ENCODE measurements at regions not wholly inside any gene's neighbourhood (a gene's known extent, or its start where the extent isn't known, plus 50 kb on each side); places are given as distances from the start of the nearest gene placed in this dataset.

- TF ChIP-seq FOXP4 (CRISPR knock-in tag; IDR thresholded peaks at IDR 0.05) (no peak), CTCF (IDR thresholded peaks at IDR 0.05) (no peak), USF1 (CRISPR knock-in tag; IDR thresholded peaks at IDR 0.05) (no peak), USF2 (CRISPR knock-in tag; IDR thresholded peaks at IDR 0.05) (no peak)
Measured at GRCh38 chr6:144568241-144568640, 283.1 kb downstream of the UTRN start.

Measured in WTC11 (cell line).